SKM-1 (cell line): ENCODE measurements at regions not wholly inside any gene's neighbourhood (a gene's known extent, or its start where the extent isn't known, plus 50 kb on each side); places are given as distances from the start of the nearest gene placed in this dataset.

Experiments used
- DNase-seq: peaks from one replicate; lab custom pipeline; 2025; ENCODE audit not compliant: unreplicated experiment; lab: John Stamatoyannopoulos, UW

GRCh38 chr3:34851137-34851536 is 788.2 kb upstream of the ARPP21 start:
- DNase-seq, result no peak

DNA sequence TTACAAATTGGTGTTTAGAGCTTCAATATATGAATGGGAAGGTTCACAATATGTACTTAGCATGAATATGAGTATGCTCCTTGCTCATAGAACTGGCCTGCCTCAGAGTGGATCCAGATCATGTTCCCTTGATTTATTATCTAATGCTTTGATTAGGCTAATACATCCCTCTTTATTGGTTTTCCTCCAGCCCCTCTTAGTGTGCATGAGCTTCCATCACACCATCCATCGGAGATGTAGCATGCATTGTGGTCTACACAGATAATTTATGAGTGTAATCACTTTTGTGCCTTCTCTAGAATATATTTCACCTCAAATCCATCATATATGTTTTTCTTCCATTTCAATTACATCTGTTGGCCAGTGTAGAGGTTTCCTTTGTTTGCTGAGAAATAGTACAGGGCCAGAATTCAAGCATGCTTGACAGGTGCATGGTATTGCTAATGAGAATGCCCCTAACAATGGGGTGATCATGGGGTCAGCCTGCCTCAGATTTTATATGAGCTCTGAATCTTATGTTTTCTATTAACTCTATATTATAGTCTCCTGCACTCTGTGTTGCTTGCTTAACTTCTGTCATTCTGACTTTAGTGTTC is 786.4 kb upstream of the ARPP21 start:
- no peak for DNase-seq

DNA sequence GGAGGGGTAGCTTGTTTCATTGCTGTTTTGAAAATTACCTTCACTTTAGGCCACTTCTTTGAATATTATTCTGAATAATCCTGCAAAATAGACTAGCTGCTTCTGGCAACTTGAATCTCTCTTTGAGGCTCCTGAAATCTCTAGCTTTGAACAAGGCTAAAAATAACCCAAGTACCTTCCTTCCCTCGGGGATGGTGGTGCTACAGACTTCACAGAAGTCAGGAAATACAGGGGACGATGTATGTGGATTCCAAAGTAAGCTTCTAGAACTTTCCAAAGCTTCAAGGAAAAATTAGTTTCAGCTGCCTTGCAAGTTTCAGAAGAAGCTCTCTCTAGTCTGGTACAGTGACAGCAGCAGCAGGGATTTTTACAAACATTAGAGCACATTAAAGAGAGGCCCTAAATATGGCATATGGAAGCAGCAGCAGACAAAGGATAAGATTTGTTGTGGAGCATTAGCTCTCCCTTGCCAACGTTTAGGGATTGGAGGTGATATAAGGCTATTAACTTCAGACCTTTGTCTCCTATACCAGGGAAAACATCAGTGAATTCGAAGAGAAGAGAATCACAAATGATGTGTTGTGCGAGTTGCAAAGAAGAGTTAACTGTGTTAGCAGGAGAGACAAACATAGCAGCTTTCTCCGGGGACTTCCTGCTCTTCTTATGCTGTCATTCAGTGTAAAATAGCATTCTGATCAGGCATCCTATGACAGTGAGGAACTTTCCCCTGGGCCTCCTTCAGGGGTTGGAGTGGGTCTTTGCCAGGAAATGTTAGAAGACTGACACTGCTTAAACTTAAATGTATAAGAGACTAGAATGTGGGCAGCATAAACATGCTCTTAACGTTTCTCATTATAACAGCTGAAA is 783.0 kb upstream of the ARPP21 start:
- DNase-seq, result no peak

- DNase-seq, result no peak
These were observed 781.2 kb upstream of the ARPP21 start for GRCh38 chr3:34858067-34858660.

- no peak for DNase-seq
These were observed 779.6 kb upstream of the ARPP21 start for GRCh38 chr3:34859746-34860145.

DNA sequence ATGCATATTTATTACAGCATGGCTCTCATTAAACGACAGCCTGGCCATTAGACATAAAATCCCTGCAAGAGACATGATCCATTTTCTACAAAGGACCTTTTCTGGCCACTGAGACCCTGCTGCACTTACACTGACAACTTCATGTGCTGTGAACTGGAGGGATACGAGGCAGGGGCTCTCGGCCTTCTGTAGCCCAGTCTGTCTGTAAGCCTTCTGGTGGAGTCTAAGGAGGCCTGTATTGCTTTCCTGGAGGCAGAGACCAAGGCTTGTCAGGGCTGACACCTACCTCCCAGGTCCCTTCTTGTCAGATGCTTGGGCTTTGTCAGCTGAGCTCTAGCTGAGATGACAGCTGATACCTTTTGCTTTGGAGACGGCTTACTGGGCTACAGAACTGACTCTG is 776.9 kb upstream of the ARPP21 start:
- no peak for DNase-seq

DNA sequence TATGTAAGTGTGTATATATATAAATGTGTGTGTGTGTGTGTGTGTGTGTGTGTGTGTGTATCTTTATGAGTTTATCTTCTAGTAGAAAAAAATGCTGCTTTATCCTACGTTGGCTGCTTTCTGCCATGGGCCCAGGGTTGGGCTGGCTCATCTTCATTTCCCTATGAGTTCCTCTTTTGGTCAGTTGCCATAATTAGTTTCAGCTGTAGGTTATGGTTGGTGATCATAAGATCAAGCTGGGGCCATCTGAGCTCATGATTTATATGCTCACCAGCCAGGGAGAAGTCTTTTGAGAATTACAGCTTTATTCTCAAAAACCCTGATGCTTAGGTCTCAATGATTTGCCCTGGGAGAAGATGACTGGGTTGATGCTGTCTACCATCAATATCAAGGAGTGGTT is 775.8 kb upstream of the ARPP21 start:
- no peak for DNase-seq

GRCh38 chr3:34864011-34864410 is 775.3 kb upstream of the ARPP21 start:
- DNase-seq, result no peak

DNA sequence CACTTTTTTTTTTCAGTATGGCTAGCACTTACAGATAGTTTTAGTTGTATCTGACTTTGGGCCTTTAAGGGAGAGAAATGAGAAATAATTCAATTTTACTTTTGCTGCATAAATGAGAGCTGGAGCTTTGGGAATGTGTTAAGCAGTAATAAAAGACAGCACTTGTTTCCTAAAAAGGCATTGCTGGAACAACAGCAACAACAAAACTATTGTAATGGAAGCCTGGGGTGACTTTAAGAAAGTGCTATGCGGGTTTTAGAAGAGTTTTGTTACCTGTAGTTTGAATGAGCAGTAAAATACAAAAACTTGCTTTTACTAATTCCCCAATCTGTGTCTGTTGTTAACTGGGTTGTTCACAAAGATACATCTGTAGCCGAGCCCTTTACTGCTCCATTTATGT is 774.0 kb upstream of the ARPP21 start:
- no peak for DNase-seq

GRCh38 chr3:34868935-34869334 is 770.4 kb upstream of the ARPP21 start:
- DNase-seq, result no peak

DNA sequence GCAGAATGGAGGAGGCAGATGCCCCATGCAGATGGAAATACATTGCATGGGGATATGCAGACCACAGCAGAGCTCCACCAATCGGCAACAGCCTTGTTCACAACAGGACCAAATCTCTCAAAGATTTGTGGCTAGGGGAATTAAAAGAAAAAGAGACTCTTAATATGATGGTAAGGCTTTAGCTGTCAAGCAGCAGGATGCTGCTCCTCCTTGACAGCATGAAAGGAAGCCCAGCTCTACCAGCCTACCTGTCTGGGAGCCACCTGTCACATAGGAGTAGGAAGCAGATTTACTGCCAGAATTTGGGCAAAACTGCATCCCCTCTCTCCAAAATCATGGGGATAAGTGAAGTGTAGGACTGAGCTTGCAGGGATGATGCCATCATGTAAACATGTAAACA is 769.6 kb upstream of the ARPP21 start:
- no peak for DNase-seq

- DNase-seq, result no peak
These were observed 766.9 kb upstream of the ARPP21 start for GRCh38 chr3:34872406-34872805.

- no peak for DNase-seq
These were observed 762.3 kb upstream of the ARPP21 start for GRCh38 chr3:34876997-34877396.

DNA sequence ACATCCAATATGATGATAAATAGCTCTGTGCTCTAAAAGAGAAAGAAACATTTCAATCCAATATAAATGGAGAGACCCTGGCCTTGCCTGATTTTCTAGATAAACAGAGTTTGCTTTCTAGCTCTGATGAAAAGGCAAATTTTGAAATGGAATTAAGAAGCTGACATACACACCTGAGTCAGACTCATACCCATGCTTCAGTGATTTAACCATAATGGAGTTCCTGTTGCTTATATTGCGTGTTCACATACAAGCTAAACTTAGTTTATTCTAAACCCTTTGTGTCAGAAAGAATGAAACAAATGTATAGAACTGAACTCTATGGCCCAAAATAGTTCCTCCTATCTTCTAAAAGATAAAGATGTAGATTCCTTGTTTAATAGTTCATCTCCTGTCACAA is 760.8 kb upstream of the ARPP21 start:
- DNase-seq, result no peak

DNA sequence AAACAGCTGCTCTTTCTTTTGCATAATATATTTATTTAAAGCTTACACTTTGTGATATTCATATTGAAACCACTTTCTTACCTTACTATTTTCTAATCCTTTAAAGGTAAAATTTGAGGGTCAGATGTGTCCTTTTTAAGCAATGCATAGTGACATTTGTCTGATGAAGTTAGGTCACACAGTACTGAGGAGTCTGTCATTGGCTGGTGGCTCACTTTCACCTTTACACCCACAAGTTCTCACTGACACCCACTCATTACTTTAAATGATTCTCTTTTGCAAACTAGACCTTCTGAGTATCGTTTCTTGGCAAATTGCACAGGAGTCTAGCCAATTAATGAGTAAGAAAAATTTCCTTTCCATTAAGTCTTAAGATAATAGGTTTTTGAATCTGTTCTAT is 758.3 kb upstream of the ARPP21 start:
- DNase-seq, result no peak

GRCh38 chr3:34882764-34883163 is 756.6 kb upstream of the ARPP21 start:
- DNase-seq, result no peak

DNA sequence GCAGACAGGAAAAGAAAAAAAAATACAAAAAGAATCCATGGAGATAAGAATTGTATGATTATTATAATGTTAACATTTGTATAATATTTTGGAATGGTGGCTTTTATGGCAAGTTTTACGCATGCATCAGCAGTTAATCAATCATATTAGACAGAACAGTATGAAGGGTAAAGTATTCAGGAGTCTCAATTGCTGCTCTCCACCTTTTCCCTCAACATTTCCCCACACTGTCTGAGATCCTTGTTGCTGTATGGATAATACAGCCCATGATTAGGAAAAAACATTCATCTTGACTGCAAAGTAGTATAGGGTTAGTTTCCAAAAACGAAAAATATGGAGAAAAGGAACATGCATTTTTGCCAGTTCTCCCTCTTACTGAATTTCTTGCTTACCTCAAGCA is 755.3 kb upstream of the ARPP21 start:
- DNase-seq, result no peak

GRCh38 chr3:34886443-34886842 is 752.9 kb upstream of the ARPP21 start:
- DNase-seq, result no peak

- DNase-seq, result no peak
These were observed 749.7 kb upstream of the ARPP21 start for GRCh38 chr3:34889641-34890040.

DNA sequence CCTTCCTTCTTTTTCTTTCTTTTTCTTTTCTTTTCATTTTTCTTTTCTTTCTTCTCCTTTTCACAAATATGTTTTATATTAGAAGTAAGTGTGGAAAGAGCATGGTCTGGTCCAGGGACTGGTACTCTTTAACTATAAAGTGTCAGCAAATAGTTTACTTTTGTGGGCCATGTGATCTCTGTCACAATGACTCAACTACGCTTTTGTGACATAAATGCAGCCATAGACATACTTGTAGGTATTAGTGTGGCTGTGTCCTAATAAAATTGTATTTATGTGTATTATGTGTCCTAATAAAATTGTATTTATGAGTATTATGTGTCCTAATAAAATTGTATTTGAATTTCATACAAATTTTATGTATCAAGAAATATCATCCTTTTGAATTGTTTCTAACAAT is 749.1 kb upstream of the ARPP21 start:
- no peak for DNase-seq

DNA sequence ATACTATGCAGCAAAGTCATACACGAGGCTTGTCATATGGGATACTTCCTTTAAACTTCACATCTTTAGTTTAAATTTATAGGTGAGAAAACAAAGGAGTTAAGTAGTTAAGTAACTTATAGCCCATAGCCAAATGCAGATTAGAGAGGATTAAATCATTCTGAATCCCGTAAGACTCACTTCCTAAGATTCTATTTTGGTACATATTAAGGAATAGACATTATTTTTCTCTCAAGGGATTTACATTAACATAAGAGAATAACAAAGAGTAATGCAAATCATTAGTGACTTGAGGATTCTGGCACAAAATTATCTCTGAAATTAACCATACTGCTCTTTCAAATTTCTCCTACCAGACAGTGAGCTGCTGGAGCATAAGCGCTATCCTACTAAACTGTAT is 747.4 kb upstream of the ARPP21 start:
- no peak for DNase-seq

DNA sequence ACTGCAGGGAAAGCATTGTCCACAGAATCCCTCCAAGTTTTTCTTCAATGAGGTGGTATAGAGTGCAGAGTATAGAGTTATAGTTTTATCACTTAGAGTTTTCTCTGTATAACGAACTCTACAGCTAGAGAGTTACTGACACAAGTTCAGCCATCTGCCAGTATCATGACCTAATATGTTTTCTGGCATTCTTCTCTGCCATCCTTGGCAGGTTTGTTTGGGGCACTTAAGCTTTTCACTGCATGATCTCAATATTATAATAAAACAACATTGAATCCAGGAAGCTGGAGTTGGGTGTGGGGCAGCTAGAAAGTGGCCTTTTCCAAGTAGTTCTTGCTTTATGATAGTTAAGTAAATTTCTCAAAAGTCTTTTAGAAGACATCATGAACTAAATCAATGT is 743.5 kb upstream of the ARPP21 start:
- DNase-seq, result no peak
